LNCaP clone FGC (cell line): ENCODE measurements at regions not wholly inside any gene's neighbourhood (a gene's known extent, or its start where the extent isn't known, plus 50 kb on each side); places are given as distances from the start of the nearest gene placed in this dataset.
"Not testable (repeated sequence)": the region's sequence is repeated elsewhere in the genome, so short reads cannot be mapped to it uniquely, and the experiment has no call there.

Source experiments
- DNase-seq: peaks from one replicate; pipeline ENCODE4 v3.0.0-alpha.2; 2011; ENCODE audit warnings: low read depth
- H3K4me3 ChIP-seq: 2 replicates; pipeline ENCODE4 v1.5.1; 2011; ENCODE audit warnings: mild to moderate bottlenecking, low read depth, low read length, control low read depth
- CTCF ChIP-seq: IDR thresholded peaks from 2 replicates; pipeline ENCODE4 v1.5.1; 2012; ENCODE audit warnings: mild to moderate bottlenecking; ENCODE audit not compliant: control insufficient read depth, insufficient read depth; ENCODE audit errors: extremely low read depth

DNA sequence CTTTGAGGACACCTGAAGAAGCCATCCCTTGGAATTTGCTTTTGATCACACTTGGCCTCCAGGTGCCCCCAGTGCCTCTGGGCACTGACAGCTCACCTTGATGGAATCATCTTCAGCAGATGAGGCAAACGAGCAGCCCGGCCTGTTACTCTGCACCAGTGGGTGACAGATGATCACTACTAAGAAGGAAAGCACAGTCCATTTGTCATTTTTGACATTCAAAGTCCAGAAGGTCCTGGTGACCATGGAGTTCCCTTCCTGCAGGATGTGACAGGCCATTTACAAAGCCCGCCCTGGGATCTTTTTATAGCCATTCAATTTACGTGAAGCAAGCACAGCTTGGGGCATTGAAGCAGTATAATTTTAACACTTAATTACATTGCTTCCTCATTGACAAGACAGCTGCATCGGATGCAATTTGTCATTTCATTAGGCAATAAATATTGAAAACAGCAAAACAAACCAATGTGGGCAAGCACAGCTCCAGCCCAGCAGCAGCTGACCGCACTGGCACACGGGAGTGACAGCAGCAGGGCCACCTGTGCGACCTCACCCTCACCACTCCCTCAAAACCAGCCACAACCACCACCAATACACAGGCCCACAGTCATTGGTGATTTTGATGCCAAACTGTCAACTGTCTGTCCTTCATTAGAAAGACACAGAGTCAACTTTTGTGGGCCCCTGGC is 76.0 kb upstream of the SLC66A3 start:
- H3K4me3 ChIP-seq: no peak overlapping the region
- DNase-seq: no peak
- no peak for TF ChIP-seq CTCF

- no peak for TF ChIP-seq CTCF
- H3K4me3 ChIP-seq: no peak overlapping the region
- no peak for DNase-seq
Observed at GRCh38 chr2:11080253-11081115, 74.8 kb upstream of the SLC66A3 start.

DNA sequence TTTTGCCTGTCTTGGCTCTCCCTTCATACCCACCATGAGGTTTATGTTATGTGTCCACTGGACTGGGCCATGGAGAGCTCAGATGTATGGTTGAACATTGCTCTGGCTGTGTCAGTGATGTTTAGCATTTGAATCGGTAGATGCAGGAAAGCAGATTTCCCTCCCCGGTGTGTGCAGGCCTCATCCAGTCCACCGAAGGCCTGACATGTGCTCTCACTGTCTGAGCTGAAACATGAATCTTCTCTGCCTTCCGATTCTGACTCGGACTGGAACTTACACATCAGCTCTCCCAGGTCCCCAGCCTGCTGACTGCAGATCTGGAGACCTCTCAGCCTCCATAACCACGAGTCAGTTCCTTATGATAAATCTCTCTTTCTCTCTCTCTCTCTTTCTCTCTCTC is 72.4 kb upstream of the SLC66A3 start:
- TF ChIP-seq CTCF: no peak
- no peak overlapping the region for H3K4me3 ChIP-seq
- DNase-seq: no peak

DNA sequence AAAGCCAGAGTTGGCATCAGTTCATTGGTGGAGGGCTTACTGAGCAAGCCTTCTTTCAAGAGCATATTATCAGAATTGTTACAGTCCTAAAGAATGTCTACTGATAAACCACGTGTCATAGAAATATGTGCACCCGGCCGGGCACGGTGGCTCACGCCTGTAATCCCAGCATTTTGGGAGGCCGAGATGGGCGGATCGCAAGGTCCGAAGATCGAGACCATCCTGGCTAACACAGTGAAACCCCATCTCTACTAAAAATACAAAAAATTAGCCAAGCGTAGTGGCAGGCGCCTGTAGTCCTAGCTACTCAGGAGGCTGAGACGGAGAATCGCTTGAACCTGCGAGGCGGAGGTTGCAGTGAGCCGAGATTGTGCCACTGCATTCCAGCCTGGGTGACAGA is 66.4 kb upstream of the SLC66A3 start:
- not testable (repeated sequence) for H3K4me3 ChIP-seq, DNase-seq

DNA sequence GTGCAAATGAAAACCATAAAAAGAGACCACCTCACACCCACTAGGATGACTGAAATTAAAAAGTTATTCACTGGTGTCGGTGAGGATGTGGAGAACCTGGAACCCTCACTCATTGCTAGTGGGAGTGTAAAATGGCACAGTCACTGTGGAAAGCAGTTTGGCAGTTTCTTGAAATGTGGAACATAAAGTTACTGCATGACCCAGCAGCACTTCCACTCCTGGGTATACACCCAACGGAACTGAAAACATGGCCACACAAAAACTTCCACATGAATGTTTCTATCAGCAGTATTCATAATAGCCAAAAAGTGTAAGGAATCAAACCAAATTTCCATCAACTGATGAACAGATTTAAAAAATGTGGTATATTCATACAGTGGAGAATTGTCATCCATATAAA is 65.1 kb upstream of the SLC66A3 start:
- TF ChIP-seq CTCF: no peak
- DNase-seq: no peak
- no peak overlapping the region for H3K4me3 ChIP-seq

DNA sequence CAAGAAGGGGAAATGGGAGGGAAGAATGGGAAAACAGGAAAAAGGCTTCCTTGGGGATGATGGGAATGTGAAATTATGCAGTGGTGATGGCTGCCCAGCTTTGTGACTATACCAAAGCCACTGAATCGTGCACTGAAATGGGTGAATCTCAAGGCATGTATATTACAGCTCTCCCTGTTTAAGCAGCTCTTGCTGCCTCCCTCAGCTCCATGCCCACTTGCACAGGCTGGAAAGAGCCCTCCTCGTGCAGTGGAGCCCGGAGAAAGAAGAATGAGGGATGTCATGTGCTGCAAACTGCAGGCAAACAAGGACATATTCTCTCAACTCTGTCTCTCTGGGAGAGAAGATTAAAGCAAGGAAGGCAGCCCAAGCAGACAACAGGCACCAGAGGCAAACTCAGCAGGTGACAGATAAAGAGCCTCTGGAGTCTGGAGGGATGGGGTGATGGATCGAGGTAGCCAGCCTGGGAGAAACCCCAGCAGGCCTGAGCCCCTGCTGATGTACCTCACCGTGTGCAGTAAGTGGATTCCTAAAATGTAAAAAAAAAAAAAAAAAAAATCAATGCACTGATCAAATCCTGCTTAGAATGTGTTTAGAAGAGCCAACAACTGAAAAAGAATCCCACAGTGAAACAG is 62.4 kb upstream of the SLC66A3 start:
- DNase-seq: no peak
- no peak overlapping the region for H3K4me3 ChIP-seq
- no peak for TF ChIP-seq CTCF

- H3K4me3 ChIP-seq: no peak overlapping the region
- TF ChIP-seq CTCF: no peak
- no peak for DNase-seq
Observed at GRCh38 chr2:11093467-11093866, 61.8 kb upstream of the SLC66A3 start.
